ENCODE measurements at regions not wholly inside any gene's neighbourhood (a gene's known extent, or its start where the extent isn't known, plus 50 kb on each side); places are given as distances from the start of the nearest gene placed in this dataset.

DNA sequence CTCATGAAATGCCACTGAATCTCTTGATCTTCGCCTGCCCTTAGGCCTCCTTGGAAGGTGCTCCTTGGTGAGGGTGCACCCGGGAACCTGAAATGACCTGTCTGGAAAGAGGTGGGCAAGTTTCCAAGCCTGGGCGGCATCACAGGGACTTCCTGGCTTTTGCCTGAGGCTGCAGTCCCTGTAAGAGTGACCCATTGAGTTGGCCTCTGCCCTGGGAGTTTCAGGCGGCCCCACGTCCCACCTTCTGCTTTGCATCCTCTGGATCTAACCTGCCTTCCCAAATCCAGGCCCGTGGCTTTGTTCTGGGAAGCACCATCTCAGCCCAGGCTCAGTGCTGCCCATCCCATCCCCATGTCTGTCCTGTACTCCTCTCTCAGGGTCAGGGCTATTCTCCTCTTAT lies 356.4 kb downstream of the RPS24 start:
- no peak for DNase-seq
- no peak overlapping the region for H3K4me3 Mint-ChIP-seq
- intact Hi-C loops (cut with micrococcal nuclease): no loop called here
- H3K36me3 ChIP-seq (replicated peaks in 1 of 2; ENCODE audit: control extremely low read depth in 1 of 2, control insufficient read depth in 1 of 2, extremely low read depth in 1 of 2, insufficient read depth in 2 of 2, low read length in 1 of 2): no peaks in the 10 kb centered on the region
- no peaks in the 10 kb centered on the region for H3K4me1 Mint-ChIP-seq
- H3K27ac Mint-ChIP-seq: no peak overlapping the region
- no peaks in the 10 kb centered on the region for H3K9me3 ChIP-seq (ENCODE audit: control extremely low read depth in 1 of 3, control insufficient read depth in 2 of 3, insufficient read depth in 1 of 3, low read length in 2 of 3)
- no peak overlapping the region for H2AFZ ChIP-seq (ENCODE audit: insufficient read depth, low read depth, low read length, poor library complexity, severe bottlenecking)
- no peak overlapping the region for H3K4me3 ChIP-seq (ENCODE audit: control extremely low read depth in 1 of 5, extremely low read depth in 1 of 5, insufficient read depth in 1 of 5, low read depth in 2 of 5, low read length in 4 of 5)
- ChIA-PET POLR2A (no interaction called here), CTCF (no interaction called here)
- H3K9ac ChIP-seq (ENCODE audit: low read length): no peak overlapping the region
- no peak for TF ChIP-seq EZH2 (IDR thresholded peaks at IDR 0.05; ENCODE audit: borderline replicate concordance, insufficient read depth, low read depth, low read length, poor library complexity, severe bottlenecking)
- TF ChIP-seq, protein P1, sequence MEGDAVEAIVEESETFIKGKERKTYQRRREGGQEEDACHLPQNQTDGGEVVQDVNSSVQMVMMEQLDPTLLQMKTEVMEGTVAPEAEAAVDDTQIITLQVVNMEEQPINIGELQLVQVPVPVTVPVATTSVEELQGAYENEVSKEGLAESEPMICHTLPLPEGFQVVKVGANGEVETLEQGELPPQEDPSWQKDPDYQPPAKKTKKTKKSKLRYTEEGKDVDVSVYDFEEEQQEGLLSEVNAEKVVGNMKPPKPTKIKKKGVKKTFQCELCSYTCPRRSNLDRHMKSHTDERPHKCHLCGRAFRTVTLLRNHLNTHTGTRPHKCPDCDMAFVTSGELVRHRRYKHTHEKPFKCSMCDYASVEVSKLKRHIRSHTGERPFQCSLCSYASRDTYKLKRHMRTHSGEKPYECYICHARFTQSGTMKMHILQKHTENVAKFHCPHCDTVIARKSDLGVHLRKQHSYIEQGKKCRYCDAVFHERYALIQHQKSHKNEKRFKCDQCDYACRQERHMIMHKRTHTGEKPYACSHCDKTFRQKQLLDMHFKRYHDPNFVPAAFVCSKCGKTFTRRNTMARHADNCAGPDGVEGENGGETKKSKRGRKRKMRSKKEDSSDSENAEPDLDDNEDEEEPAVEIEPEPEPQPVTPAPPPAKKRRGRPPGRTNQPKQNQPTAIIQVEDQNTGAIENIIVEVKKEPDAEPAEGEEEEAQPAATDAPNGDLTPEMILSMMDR (IDR thresholded peaks at IDR 0.05): no peak
- H3K27me3 Mint-ChIP-seq: peaks cover 8% of the 10 kb centered on the region
- 98% methylated on average over 5 of the region's 6 CpGs for WGBS (ENCODE audit: insufficient coverage)
- no peaks in the 10 kb centered on the region for H4K20me1 ChIP-seq (ENCODE audit: control insufficient read depth, insufficient read depth, low read length, poor library complexity, severe bottlenecking)
- peaks cover 0 to 4% (median 0%) of the 10 kb centered on the region in 4 experiments for H3K27me3 ChIP-seq (replicated peaks in 1 of 4; ENCODE audit: control extremely low read depth in 1 of 4, control insufficient read depth in 3 of 4, insufficient read depth in 4 of 4, low read length in 3 of 4)
- no peaks in the 10 kb centered on the region for H3K4me1 ChIP-seq (ENCODE audit: control insufficient read depth in 2 of 2, insufficient read depth in 2 of 2, low read length in 2 of 2)
- no peaks in the 10 kb centered on the region for H3K79me2 ChIP-seq (ENCODE audit: control insufficient read depth, insufficient read depth, low read length)
- H3K27ac ChIP-seq (ENCODE audit: low read length in 2 of 2): no peak overlapping the region
- no peak overlapping the region for H3K4me2 ChIP-seq (replicated peaks; ENCODE audit: low read depth, low read length, poor library complexity, severe bottlenecking)
- H3K9me3 Mint-ChIP-seq (ENCODE audit: insufficient read depth): no peaks in the 10 kb centered on the region
- ATAC-seq (ENCODE audit: low read depth): no peak

DNA sequence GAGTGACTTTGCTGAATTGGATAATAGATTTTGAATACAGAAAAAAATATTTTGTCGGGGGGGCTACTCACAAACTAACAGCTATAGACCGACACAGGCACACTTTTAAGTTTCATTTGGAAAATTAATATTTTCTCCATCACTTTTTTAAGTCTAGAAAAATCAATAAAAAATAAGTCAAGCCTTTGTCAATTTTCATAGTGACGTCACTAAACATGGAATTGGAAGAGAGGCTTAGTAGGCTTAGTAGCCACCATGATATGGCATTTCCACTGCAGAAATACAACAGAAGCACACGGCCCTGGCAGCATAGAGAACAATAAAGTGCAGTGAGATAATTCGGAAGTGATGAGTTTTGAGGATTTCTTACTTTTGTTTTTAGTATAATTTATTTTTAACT lies 357.2 kb downstream of the RPS24 start:
- no peak overlapping the region for H3K4me3 Mint-ChIP-seq
- no peak for ATAC-seq (ENCODE audit: low read depth)
- no peak overlapping the region for H2AFZ ChIP-seq (ENCODE audit: insufficient read depth, low read depth, low read length, poor library complexity, severe bottlenecking)

More for the DNA sequence above, 357.2 kb downstream of the RPS24 start:
- Mint-ChIP-seq H3K9me3 (ENCODE audit: insufficient read depth) (no peaks in the 10 kb centered on the region), H3K27me3 (peaks cover 8% of the 10 kb centered on the region), H3K27ac (no peak overlapping the region), H3K4me1 (no peaks in the 10 kb centered on the region)
- H3K36me3 ChIP-seq (replicated peaks in 1 of 2; ENCODE audit: control extremely low read depth in 1 of 2, control insufficient read depth in 1 of 2, extremely low read depth in 1 of 2, insufficient read depth in 2 of 2, low read length in 1 of 2): no peaks in the 10 kb centered on the region
- POLR2A ChIA-PET: no interaction called here
- H3K9ac ChIP-seq (ENCODE audit: low read length): no peak overlapping the region
- H3K27me3 ChIP-seq (replicated peaks in 1 of 4; ENCODE audit: control extremely low read depth in 1 of 4, control insufficient read depth in 3 of 4, insufficient read depth in 4 of 4, low read length in 3 of 4): peaks cover 0 to 4% (median 0%) of the 10 kb centered on the region in 4 experiments
- no peaks in the 10 kb centered on the region for H3K79me2 ChIP-seq (ENCODE audit: control insufficient read depth, insufficient read depth, low read length)
- CTCF ChIA-PET: no interaction called here
- no peak overlapping the region for H3K4me2 ChIP-seq (replicated peaks; ENCODE audit: low read depth, low read length, poor library complexity, severe bottlenecking)
- H3K4me1 ChIP-seq (ENCODE audit: control insufficient read depth in 2 of 2, insufficient read depth in 2 of 2, low read length in 2 of 2): no peaks in the 10 kb centered on the region
- H3K27ac ChIP-seq (ENCODE audit: low read length in 2 of 2): no peak overlapping the region
- no peak for DNase-seq
- no peaks in the 10 kb centered on the region for H3K9me3 ChIP-seq (ENCODE audit: control extremely low read depth in 1 of 3, control insufficient read depth in 2 of 3, insufficient read depth in 1 of 3, low read length in 2 of 3)
- TF ChIP-seq, protein P1 (IDR thresholded peaks at IDR 0.05): no peak
- no peak for TF ChIP-seq EZH2 (IDR thresholded peaks at IDR 0.05; ENCODE audit: borderline replicate concordance, insufficient read depth, low read depth, low read length, poor library complexity, severe bottlenecking)
- intact Hi-C loops (cut with micrococcal nuclease): no loop called here
- no peak overlapping the region for H3K4me3 ChIP-seq (ENCODE audit: control extremely low read depth in 1 of 5, extremely low read depth in 1 of 5, insufficient read depth in 1 of 5, low read depth in 2 of 5, low read length in 4 of 5)
- WGBS (ENCODE audit: insufficient coverage): no CpG with 5 or more reads among the region's 5 CpGs
- no peaks in the 10 kb centered on the region for H4K20me1 ChIP-seq (ENCODE audit: control insufficient read depth, insufficient read depth, low read length, poor library complexity, severe bottlenecking)
